Uterus (tissue), 3 donors: ENCODE measurements at regions not wholly inside any gene's neighbourhood (a gene's known extent, or its start where the extent isn't known, plus 50 kb on each side); places are given as distances from the start of the nearest gene placed in this dataset.

ENCODE experiments used
- DNase-seq, 2 donors: peaks; one replicate each; pipeline ENCODE4 v3.0.0-alpha.2; 2019 to 2020
- H3K27ac ChIP-seq, 2 donors: fragments of 200-600 bp; sonication (generic); 1 replicate in 1 of 2; 2 replicates in 1 of 2; pipeline ENCODE4 v1.5.1; 2016 to 2018
- H3K27me3 ChIP-seq, 2 donors: fragments of 200-600 bp; sonication (generic); one replicate each; pipeline ENCODE4 v1.5.1; 2018 to 2019; ENCODE audit warnings: control low read depth in 1 of 2
- H3K36me3 ChIP-seq, 2 donors: fragments of 200-600 bp; sonication (generic); one replicate each; pipeline ENCODE4 v1.5.1; 2019; ENCODE audit warnings: control low read depth in 1 of 2
- H3K4me1 ChIP-seq, 2 donors: fragments of 200-600 bp; sonication (generic); one replicate each; pipeline ENCODE4 v1.5.1; 2018 to 2019; ENCODE audit warnings: control low read depth in 1 of 2
- H3K4me3 ChIP-seq, 2 donors: fragments of 200-600 bp; sonication (generic); 1 replicate in 1 of 2; 2 replicates in 1 of 2; pipeline ENCODE4 v1.5.1; 2018 to 2019; ENCODE audit warnings: mild to moderate bottlenecking in 1 of 2
- H3K9me3 ChIP-seq, 2 donors: fragments of 200-600 bp; sonication (generic); one replicate each; pipeline ENCODE4 v1.5.1; 2019; ENCODE audit warnings: control low read depth in 1 of 2
- CTCF ChIP-seq, 4 experiments: fragments of 200-600 bp in 2 of 4; fragments of 450-650 bp in 2 of 4; sonication (generic) in 2 of 4; IDR thresholded peaks; one replicate each; pipeline ENCODE4 v1.5.1; 2016 to 2019; ENCODE audit warnings: antibody characterized with exemption in 4 of 4, mild to moderate bottlenecking in 2 of 4, moderate library complexity in 1 of 4
- POLR2A ChIP-seq, 2 donors: fragments of 450-650 bp; IDR thresholded peaks; one replicate each; pipeline ENCODE4 v1.6.1; 2016; ENCODE audit warnings: antibody characterized with exemption in 2 of 2, mild to moderate bottlenecking in 1 of 2, moderate library complexity in 1 of 2
- intact Hi-C: fragments of 100-400 bp; cut with DNase I; formaldehyde crosslinking; loops from one replicate; pipeline ENCODE4 v1.15.1; 2023; ENCODE audit warnings: low total_unique reads
- donor health status: DM: yes; HTN: yes; CAD: no.

GRCh38 chr1:238248356-238248755 lies 357.6 kb upstream of the ZP4 start:
- no peaks in the 10 kb centered on the region for H3K36me3 ChIP-seq
- no peaks in the 10 kb centered on the region for H3K27me3 ChIP-seq
- no peaks in the 10 kb centered on the region for H3K4me1 ChIP-seq
- no peak overlapping the region for H3K27ac ChIP-seq
- TF ChIP-seq CTCF (IDR thresholded peaks at IDR 0.05) (no peak), POLR2A (IDR thresholded peaks at IDR 0.05) (no peak)
- H3K4me3 ChIP-seq, result no peak overlapping the region
- H3K9me3 ChIP-seq, result no peaks in the 10 kb centered on the region
- DNase-seq, result no peak
- intact Hi-C loops, result no loop called here

- TF ChIP-seq POLR2A (IDR thresholded peaks at IDR 0.05) (no peak), CTCF (IDR thresholded peaks at IDR 0.05) (no peak)
- Histone ChIP-seq H3K27ac (no peak overlapping the region), H3K27me3 (no peaks in the 10 kb centered on the region), H3K9me3 (no peaks in the 10 kb centered on the region), H3K4me1 (no peaks in the 10 kb centered on the region), H3K36me3 (no peaks in the 10 kb centered on the region), H3K4me3 (no peak overlapping the region)
- DNase-seq, result no peak
- intact Hi-C loops, result no loop called here
Observed at GRCh38 chr1:238242181-238242580, 351.5 kb upstream of the ZP4 start.

GRCh38 chr1:238241607-238242006 lies 350.9 kb upstream of the ZP4 start:
- Histone ChIP-seq H3K27me3 (no peaks in the 10 kb centered on the region), H3K9me3 (no peaks in the 10 kb centered on the region), H3K4me1 (no peaks in the 10 kb centered on the region), H3K27ac (no peak overlapping the region), H3K4me3 (no peak overlapping the region), H3K36me3 (no peaks in the 10 kb centered on the region)
- TF ChIP-seq CTCF (IDR thresholded peaks at IDR 0.05) (no peak), POLR2A (IDR thresholded peaks at IDR 0.05) (no peak)
- DNase-seq, result no peak
- intact Hi-C loops, result no loop called here

- Histone ChIP-seq H3K9me3 (no peaks in the 10 kb centered on the region), H3K27ac (no peak overlapping the region), H3K4me3 (no peak overlapping the region), H3K4me1 (no peaks in the 10 kb centered on the region), H3K27me3 (no peaks in the 10 kb centered on the region), H3K36me3 (no peaks in the 10 kb centered on the region)
- intact Hi-C loops, result no loop called here
- TF ChIP-seq POLR2A (IDR thresholded peaks at IDR 0.05), result no peak
- no peak for DNase-seq
Observed at GRCh38 chr1:238239343-238239742, 348.6 kb upstream of the ZP4 start.

GRCh38 chr1:238233966-238234365 lies 343.2 kb upstream of the ZP4 start:
- H3K27me3 ChIP-seq, result no peaks in the 10 kb centered on the region
- intact Hi-C loops, result no loop called here

More at GRCh38 chr1:238233966-238234365, 343.2 kb upstream of the ZP4 start:
- DNase-seq, result no peak
- no peaks in the 10 kb centered on the region for H3K4me1 ChIP-seq
- no peaks in the 10 kb centered on the region for H3K9me3 ChIP-seq
- H3K27ac ChIP-seq, result no peak overlapping the region
- H3K36me3 ChIP-seq, result no peaks in the 10 kb centered on the region
- H3K4me3 ChIP-seq, result no peak overlapping the region
- TF ChIP-seq CTCF (IDR thresholded peaks at IDR 0.05) (no peak), POLR2A (IDR thresholded peaks at IDR 0.05) (no peak)
